Endothelial cell of umbilical vein (primary cell): ENCODE measurements at regions not wholly inside any gene's neighbourhood (a gene's known extent, or its start where the extent isn't known, plus 50 kb on each side); places are given as distances from the start of the nearest gene placed in this dataset.

Experiments
- BruUV-seq: library from RNA; stranded (reverse); fragments of 400-500 nt; replicated peaks from 2 replicates; lab custom pipeline; 2021; lab: Mats Ljungman, UMichigan
- CTCF ChIA-PET: fragments of 300-600, 350-600 bp; sonication (Branson Sonifier 250); formaldehyde crosslinking; loops from one replicate; lab custom pipeline; 2021; ENCODE audit warnings: antibody characterized with exemption, inconsistent platforms; lab: Charles Lee
- POLR2A ChIA-PET: fragments of 300-600, 350-600 bp; sonication (Branson Sonifier 250); formaldehyde crosslinking; loops from one replicate; lab custom pipeline; 2021; ENCODE audit warnings: antibody characterized with exemption, inconsistent platforms; lab: Charles Lee
- DNase-seq: peaks from one replicate; pipeline ENCODE4 v3.0.0-alpha.2; 2011; ENCODE audit warnings: low read depth, low spot score
- FAIRE-seq: peaks from 2 replicates; lab custom pipeline; 2011; peaks lifted over from hg19 to GRCh38; lab: Jason Lieb, UNC
- H2AFZ ChIP-seq: 2 replicates; pipeline ENCODE4 v1.6.0; 2012; ENCODE audit warnings: low read depth, low read length, control low read depth, inconsistent platforms
- H3K27ac ChIP-seq: 2 replicates; pipeline ENCODE4 v1.5.1; 2011; ENCODE audit warnings: low read depth, mild to moderate bottlenecking, control low read depth, low read length, moderate library complexity; ENCODE audit not compliant: insufficient read depth
- H3K27me3 ChIP-seq, 2 experiments: 2 replicates each; pipeline versions ENCODE4 v1.6.0 to v1.6.1; 2011; ENCODE audit warnings: low read length in 2 of 2, mixed read lengths in 1 of 2; ENCODE audit not compliant: control insufficient read depth in 2 of 2, insufficient read depth in 2 of 2
- H3K36me3 ChIP-seq, 2 experiments: 2 replicates in 1 of 2; 3 replicates in 1 of 2; pipeline ENCODE4 v1.5.1; 2011; ENCODE audit warnings: low read length in 2 of 2, mild to moderate bottlenecking in 1 of 2, moderate library complexity in 1 of 2; ENCODE audit not compliant: control insufficient read depth in 2 of 2, insufficient read depth in 2 of 2; ENCODE audit errors: extremely low read depth in 1 of 2
- H3K4me1 ChIP-seq: 3 replicates; pipeline ENCODE4 v1.5.1; 2011; ENCODE audit warnings: mild to moderate bottlenecking, low read length; ENCODE audit not compliant: control insufficient read depth, insufficient read depth; ENCODE audit errors: extremely low read depth
- H3K4me2 ChIP-seq: 2 replicates; pipeline ENCODE4 v1.6.1; 2011; ENCODE audit warnings: low read length, control low read depth, mixed read lengths; ENCODE audit not compliant: insufficient read depth
- H3K4me3 ChIP-seq, 3 experiments: fragments of 200-600 bp in 1 of 3; sonication (generic), shearing (Covaris generic) in 1 of 3; replicated peaks in 1 of 3; 2 replicates each; pipeline ENCODE4 v1.5.1; 2011 to 2016; ENCODE audit warnings: control low read depth in 3 of 3, low read length in 3 of 3, mild to moderate bottlenecking in 2 of 3, inconsistent platforms in 1 of 3, low read depth in 1 of 3, moderate library complexity in 1 of 3; ENCODE audit not compliant: insufficient read depth in 1 of 3
- H3K79me2 ChIP-seq: 2 replicates; pipeline ENCODE4 v1.6.0; 2012; ENCODE audit warnings: low read length, inconsistent platforms; ENCODE audit not compliant: control insufficient read depth, insufficient read depth
- H3K9ac ChIP-seq: replicated peaks from 2 replicates; pipeline ENCODE3; 2011; ENCODE audit warnings: low read length, control low read depth; ENCODE audit not compliant: insufficient read depth; ENCODE audit errors: extremely low read depth
- H3K9me1 ChIP-seq: replicated peaks from 3 replicates; pipeline ENCODE4 v1.6.0; 2011; ENCODE audit warnings: mild to moderate bottlenecking, low read length; ENCODE audit not compliant: control insufficient read depth, insufficient read depth; ENCODE audit errors: extremely low read depth
- H3K9me3 ChIP-seq: replicated peaks from 2 replicates; pipeline ENCODE4 v1.5.1; 2012; ENCODE audit warnings: low read length, inconsistent platforms; ENCODE audit not compliant: control insufficient read depth, insufficient read depth
- H4K20me1 ChIP-seq: replicated peaks from 2 replicates; pipeline ENCODE3; 2011; ENCODE audit warnings: mild to moderate bottlenecking, low read length; ENCODE audit not compliant: control insufficient read depth, insufficient read depth; ENCODE audit errors: extremely low read depth
- EZH2 ChIP-seq: IDR thresholded peaks from 2 replicates; pipeline ENCODE4 v1.6.1; 2012; ENCODE audit warnings: borderline replicate concordance, low read depth, mild to moderate bottlenecking, moderate library complexity, low read length, inconsistent platforms; ENCODE audit not compliant: severe bottlenecking
- FOS ChIP-seq: IDR thresholded peaks from 2 replicates; pipeline ENCODE4 v1.6.1; 2011; ENCODE audit warnings: mild to moderate bottlenecking, low read length, moderate library complexity, borderline replicate concordance; ENCODE audit not compliant: insufficient read depth
- GATA2 ChIP-seq: IDR thresholded peaks from 2 replicates; pipeline ENCODE4 v1.7.0; 2011; ENCODE audit warnings: low read depth, mild to moderate bottlenecking, moderate library complexity, mixed read lengths, low read length; ENCODE audit not compliant: insufficient read length, insufficient read depth
- JUN ChIP-seq: IDR thresholded peaks from 2 replicates; pipeline ENCODE4 v1.6.1; 2011; ENCODE audit warnings: borderline replicate concordance, low read depth; ENCODE audit not compliant: insufficient read length, insufficient read depth
- MYC ChIP-seq: IDR thresholded peaks from one replicate; pipeline ENCODE4 v1.6.1; 2011; ENCODE audit warnings: mild to moderate bottlenecking, low read depth, low read length
- POLR2A ChIP-seq: IDR thresholded peaks from 2 replicates; pipeline ENCODE4 v1.6.1; 2012; ENCODE audit warnings: low read depth, mild to moderate bottlenecking, control low read depth, low read length
- POLR2AphosphoS5 ChIP-seq: IDR thresholded peaks from 2 replicates; pipeline ENCODE4 v1.6.1; 2012; ENCODE audit warnings: low read depth, mild to moderate bottlenecking, control low read depth, low read length, moderate library complexity; ENCODE audit not compliant: insufficient read depth
- dilution Hi-C: fragments of 300-500 bp; cut with MboI; formaldehyde crosslinking; loops from one replicate; pipeline ENCODE4 v1.15.0; 2019; ENCODE audit warnings: low sequenced_read_pairs; ENCODE audit not compliant: extremely low pct_ligation_motif_present
- intact Hi-C: fragments of 100-400 bp; cut with micrococcal nuclease; formaldehyde crosslinking; loops from one replicate; pipeline ENCODE4 v1.10.0; 2022
- TF ChIP-seq, protein P1 (sequence below): IDR thresholded peaks from 2 replicates; pipeline ENCODE4 v1.6.1; 2011; ENCODE audit not compliant: insufficient read depth, insufficient read length
- TF ChIP-seq, protein P2 (sequence below), 2 donors: IDR thresholded peaks; 1 replicate in 1 of 2; 2 replicates in 1 of 2; pipeline ENCODE4 v1.5.1; 2011; ENCODE audit warnings: low read length in 2 of 2, mild to moderate bottlenecking in 2 of 2, moderate library complexity in 2 of 2, control low read depth in 1 of 2, inconsistent platforms in 1 of 2, low read depth in 1 of 2; ENCODE audit not compliant: insufficient read depth in 1 of 2; ENCODE audit errors: extremely low read depth in 1 of 2

- dilution Hi-C loops (no loop called here), intact Hi-C loops (no loop called here)
- Histone ChIP-seq H3K4me2 (no peak overlapping the region), H3K36me3 (no peaks in the 10 kb centered on the region), H3K79me2 (no peaks in the 10 kb centered on the region), H3K4me1 (no peaks in the 10 kb centered on the region), H2AFZ (no peak overlapping the region), H3K9me1 (no peaks in the 10 kb centered on the region), H3K27ac (no peak overlapping the region), H3K9ac (no peak overlapping the region), H3K4me3 (no peak overlapping the region), H4K20me1 (no peaks in the 10 kb centered on the region), H3K27me3 (no peaks in the 10 kb centered on the region), H3K9me3 (no peaks in the 10 kb centered on the region)
- CTCF ChIA-PET = no interaction called here
- no TSS peak for BruUV-seq
- FAIRE-seq (no peak), DNase-seq (no peak)
- POLR2A ChIA-PET = no interaction called here
- TF ChIP-seq, protein P1, sequence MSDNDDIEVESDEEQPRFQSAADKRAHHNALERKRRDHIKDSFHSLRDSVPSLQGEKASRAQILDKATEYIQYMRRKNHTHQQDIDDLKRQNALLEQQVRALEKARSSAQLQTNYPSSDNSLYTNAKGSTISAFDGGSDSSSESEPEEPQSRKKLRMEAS = no peak
Observed at GRCh38 chr4:13312264-13312663, 171.9 kb downstream of the RAB28 start.

DNA sequence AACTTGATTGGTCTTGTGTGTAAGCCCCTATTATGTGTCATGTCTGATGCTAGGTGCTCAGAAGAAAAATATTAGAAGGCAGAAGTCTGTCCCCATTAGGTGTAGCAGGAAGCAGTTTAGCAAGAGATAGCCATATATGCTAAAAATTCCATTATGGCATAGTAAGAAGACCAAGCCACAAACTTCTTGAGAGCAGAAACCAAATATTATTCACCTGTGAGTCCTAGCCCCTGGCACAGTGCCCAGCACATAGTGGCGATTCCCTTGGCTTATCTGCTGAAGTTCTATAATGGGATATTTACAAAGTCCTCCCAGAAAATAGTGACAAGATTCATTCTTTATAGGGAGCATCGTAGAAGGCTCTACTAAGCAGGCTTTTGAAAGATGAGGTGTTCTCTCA is 174.4 kb downstream of the RAB28 start:
- no peak overlapping the region for H3K4me3 ChIP-seq
- H3K9ac ChIP-seq = no peak overlapping the region
- no peaks in the 10 kb centered on the region for H3K36me3 ChIP-seq
- no peaks in the 10 kb centered on the region for H3K4me1 ChIP-seq
- H3K79me2 ChIP-seq = no peaks in the 10 kb centered on the region
- FAIRE-seq (no peak), DNase-seq (no peak)
- no peaks in the 10 kb centered on the region for H3K27me3 ChIP-seq
- dilution Hi-C loops (no loop called here), intact Hi-C loops (no loop called here)
- H3K9me3 ChIP-seq = no peaks in the 10 kb centered on the region
- ChIA-PET CTCF (no interaction called here), POLR2A (no interaction called here)
- no peaks in the 10 kb centered on the region for H4K20me1 ChIP-seq
- TF ChIP-seq MYC (no peak), JUN (no peak), POLR2A (no peak), GATA2 (no peak), EZH2 (no peak), POLR2AphosphoS5 (no peak), FOS (no peak)
- TF ChIP-seq, protein P2, sequence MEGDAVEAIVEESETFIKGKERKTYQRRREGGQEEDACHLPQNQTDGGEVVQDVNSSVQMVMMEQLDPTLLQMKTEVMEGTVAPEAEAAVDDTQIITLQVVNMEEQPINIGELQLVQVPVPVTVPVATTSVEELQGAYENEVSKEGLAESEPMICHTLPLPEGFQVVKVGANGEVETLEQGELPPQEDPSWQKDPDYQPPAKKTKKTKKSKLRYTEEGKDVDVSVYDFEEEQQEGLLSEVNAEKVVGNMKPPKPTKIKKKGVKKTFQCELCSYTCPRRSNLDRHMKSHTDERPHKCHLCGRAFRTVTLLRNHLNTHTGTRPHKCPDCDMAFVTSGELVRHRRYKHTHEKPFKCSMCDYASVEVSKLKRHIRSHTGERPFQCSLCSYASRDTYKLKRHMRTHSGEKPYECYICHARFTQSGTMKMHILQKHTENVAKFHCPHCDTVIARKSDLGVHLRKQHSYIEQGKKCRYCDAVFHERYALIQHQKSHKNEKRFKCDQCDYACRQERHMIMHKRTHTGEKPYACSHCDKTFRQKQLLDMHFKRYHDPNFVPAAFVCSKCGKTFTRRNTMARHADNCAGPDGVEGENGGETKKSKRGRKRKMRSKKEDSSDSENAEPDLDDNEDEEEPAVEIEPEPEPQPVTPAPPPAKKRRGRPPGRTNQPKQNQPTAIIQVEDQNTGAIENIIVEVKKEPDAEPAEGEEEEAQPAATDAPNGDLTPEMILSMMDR (IDR thresholded peaks at IDR 0.05; ENCODE audit: extremely low read depth in 1 of 2, insufficient read depth in 1 of 2, low read depth in 1 of 2, low read length in 2 of 2) = no peak
- TF ChIP-seq, protein P1 = no peak
- H2AFZ ChIP-seq = no peak overlapping the region
- no peaks in the 10 kb centered on the region for H3K9me1 ChIP-seq
- no TSS peak for BruUV-seq
- H3K27ac ChIP-seq = no peak overlapping the region
- no peak overlapping the region for H3K4me2 ChIP-seq
